ENCODE measurements at regions not wholly inside any gene's neighbourhood (a gene's known extent, or its start where the extent isn't known, plus 50 kb on each side); places are given as distances from the start of the nearest gene placed in this dataset.

GRCh38 chr3:63097396-63097795 lies 180.7 kb upstream of the SYNPR start:
- TF ChIP-seq CTCF (IDR thresholded peaks at IDR 0.05): no peak
- no peak for TF ChIP-seq EP300 (IDR thresholded peaks at IDR 0.05)
- no peak for TF ChIP-seq POLR2A (IDR thresholded peaks at IDR 0.05)
- no peak for DNase-seq (ENCODE audit: low spot score in 2 of 2)
- no peaks in the 10 kb centered on the region for H3K36me3 ChIP-seq
- H3K9me3 ChIP-seq: no peaks in the 10 kb centered on the region
- WGBS, 2 donors: 84 to 95% methylated on average over 8 to 9 of the region's 11 CpGs
- no peak overlapping the region for H3K27ac ChIP-seq
- no peaks in the 10 kb centered on the region for H3K27me3 ChIP-seq
- H3K4me1 ChIP-seq: no peaks in the 10 kb centered on the region
- no peak overlapping the region for H3K4me3 ChIP-seq

- no peaks in the 10 kb centered on the region for H3K4me1 ChIP-seq
- H3K4me3 ChIP-seq: no peak overlapping the region
- TF ChIP-seq EP300 (IDR thresholded peaks at IDR 0.05) (no peak), CTCF (IDR thresholded peaks at IDR 0.05) (no peak), POLR2A (IDR thresholded peaks at IDR 0.05) (no peak)
- H3K9me3 ChIP-seq: no peaks in the 10 kb centered on the region
- DNase-seq (ENCODE audit: low spot score in 2 of 2): no peak
- H3K27ac ChIP-seq: no peak overlapping the region
- WGBS, 2 donors: 67 to 73% methylated on average over 3 of the region's 3 CpGs
- no peaks in the 10 kb centered on the region for H3K27me3 ChIP-seq
- no peaks in the 10 kb centered on the region for H3K36me3 ChIP-seq
Observed at GRCh38 chr3:63116922-63117321, 161.2 kb upstream of the SYNPR start.

- H3K4me1 ChIP-seq: no peaks in the 10 kb centered on the region
- H3K36me3 ChIP-seq: no peaks in the 10 kb centered on the region
- no peak for TF ChIP-seq CTCF (IDR thresholded peaks at IDR 0.05)
- TF ChIP-seq POLR2A (IDR thresholded peaks at IDR 0.05): no peak
- TF ChIP-seq EP300 (IDR thresholded peaks at IDR 0.05): no peak
- H3K27me3 ChIP-seq: no peaks in the 10 kb centered on the region
- H3K9me3 ChIP-seq: no peaks in the 10 kb centered on the region
- no peak overlapping the region for H3K4me3 ChIP-seq
- WGBS, 2 donors: 45 to 57% methylated on average over 3 of the region's 3 CpGs
- H3K27ac ChIP-seq: no peak overlapping the region
- no peak for DNase-seq (ENCODE audit: low spot score in 2 of 2)
Observed at GRCh38 chr3:63124090-63124489, 154.0 kb upstream of the SYNPR start.

- Histone ChIP-seq H3K9me3 (no peaks in the 10 kb centered on the region), H3K27me3 (no peaks in the 10 kb centered on the region), H3K27ac (no peak overlapping the region), H3K4me3 (no peak overlapping the region), H3K36me3 (no peaks in the 10 kb centered on the region), H3K4me1 (no peaks in the 10 kb centered on the region)
- no peak for DNase-seq (ENCODE audit: low spot score in 2 of 2)
- 69 to 77% methylated on average over 2 of the region's 2 CpGs for WGBS, 2 donors
- no peak for TF ChIP-seq POLR2A (IDR thresholded peaks at IDR 0.05)
Observed at GRCh38 chr3:63126530-63126929, 151.6 kb upstream of the SYNPR start.

- Histone ChIP-seq H3K4me1 (no peaks in the 10 kb centered on the region), H3K27ac (no peak overlapping the region), H3K9me3 (no peaks in the 10 kb centered on the region), H3K4me3 (no peak overlapping the region), H3K27me3 (no peaks in the 10 kb centered on the region), H3K36me3 (no peaks in the 10 kb centered on the region)
- TF ChIP-seq POLR2A (IDR thresholded peaks at IDR 0.05): no peak
- no peak for TF ChIP-seq CTCF (IDR thresholded peaks at IDR 0.05)
- no peak for TF ChIP-seq EP300 (IDR thresholded peaks at IDR 0.05)
- WGBS, 2 donors: 72 to 82% methylated on average over 3 of the region's 3 CpGs
- no peak for DNase-seq (ENCODE audit: low spot score in 2 of 2)
Observed at GRCh38 chr3:63128380-63128779, 149.7 kb upstream of the SYNPR start.

GRCh38 chr3:63130625-63131024 lies 147.5 kb upstream of the SYNPR start:
- H3K27me3 ChIP-seq: no peaks in the 10 kb centered on the region
- H3K4me1 ChIP-seq: no peaks in the 10 kb centered on the region
- TF ChIP-seq CTCF (IDR thresholded peaks at IDR 0.05) (no peak), POLR2A (IDR thresholded peaks at IDR 0.05) (no peak), EP300 (IDR thresholded peaks at IDR 0.05) (no peak)
- H3K9me3 ChIP-seq: no peaks in the 10 kb centered on the region
- no peaks in the 10 kb centered on the region for H3K36me3 ChIP-seq
- WGBS, 2 donors: 23 to 25% methylated on average over 3 of the region's 3 CpGs
- no peak for DNase-seq (ENCODE audit: low spot score in 2 of 2)
- H3K27ac ChIP-seq: no peak overlapping the region
- no peak overlapping the region for H3K4me3 ChIP-seq

Measured in tibial nerve (tissue), 4 donors.